Heart left ventricle (tissue), 13 donors: ENCODE measurements at regions not wholly inside any gene's neighbourhood (a gene's known extent, or its start where the extent isn't known, plus 50 kb on each side); places are given as distances from the start of the nearest gene placed in this dataset.

Experiments
- CTCF ChIP-seq, 12 donors: fragments of 200-600 bp; sonication (generic) in 4 of 12; IDR thresholded peaks; one replicate each; pipeline versions ENCODE4 v1.5.0 to v1.8.0; 2018 to 2022; ENCODE audit warnings: antibody characterized with exemption in 12 of 12, mild to moderate bottlenecking in 5 of 12
- POLR2A ChIP-seq, 2 donors: fragments of 450-650 bp; IDR thresholded peaks; one replicate each; pipeline ENCODE4 v1.6.1; 2017; ENCODE audit warnings: antibody characterized with exemption in 2 of 2, mild to moderate bottlenecking in 2 of 2, moderate library complexity in 2 of 2
- donor health status: ischemic (EF 13 %, LVEDD 7.1; RV severe dilation, severe dysfunction).
- donor health status: DM: no; HTN: yes; CAD: no.
- donor health status: DM: no; HTN: no; CAD: no.
- donor health status: ischemic (EF 25% LVEDD 6.9; RV normal size, moderate dysfunction).
- donor health status: ischemic (EF 25% LVEDD 5.7; RV mildly dilated, moderate dysfunction).
- donor health status: ischemic (EF 35%, LVEDD 5.7; RV mildly dilated, moderate dysfunction).
- donor health status: nonischemic (EF 11% LVEDD 7.7; RV severe dilation, severe dysfunction).
- donor health status: DM: yes; HTN: yes; CAD: no.
- donor health status: PGD.
- donor health status: ischemic (EF 29% LVEDD 5.4; RV normal size, mild dysfunction).
- donor health status: nonischemic (EF 23%, LVEDD 6.1; RV moderate dilation, normal function).

- TF ChIP-seq CTCF (IDR thresholded peaks at IDR 0.05) = no peak
- no peak for TF ChIP-seq POLR2A (IDR thresholded peaks at IDR 0.05)
Observed at GRCh38 chr1:192888574-192888973, 79.7 kb downstream of the RGS2 start.
